Trophoblast cell (in vitro differentiated cells and primary cell): ENCODE measurements at regions not wholly inside any gene's neighbourhood (a gene's known extent, or its start where the extent isn't known, plus 50 kb on each side); places are given as distances from the start of the nearest gene placed in this dataset.
"Not testable (repeated sequence)": the region's sequence is repeated elsewhere in the genome, so short reads cannot be mapped to it uniquely, and the experiment has no call there.

ENCODE experiments used
- DNase-seq, 2 donors: peaks; one replicate each; pipeline ENCODE4 v3.0.0-alpha.2; 2016
- H2AFZ ChIP-seq: 2 replicates; pipeline ENCODE4 v1.6.1; 2013; ENCODE audit warnings: low read length, moderate library complexity, mild to moderate bottlenecking; ENCODE audit not compliant: insufficient read depth, poor library complexity
- H2AK5ac ChIP-seq: 2 replicates; pipeline ENCODE4 v1.6.1; 2013; ENCODE audit warnings: mild to moderate bottlenecking, low read length
- H2BK120ac ChIP-seq: 2 replicates; pipeline ENCODE4 v1.6.1; 2013; ENCODE audit warnings: low read length, mild to moderate bottlenecking, moderate library complexity; ENCODE audit not compliant: insufficient read depth, poor library complexity
- H2BK12ac ChIP-seq: 2 replicates; pipeline ENCODE4 v1.6.1; 2013; ENCODE audit warnings: mild to moderate bottlenecking, low read length, moderate library complexity
- H2BK5ac ChIP-seq: 2 replicates; pipeline ENCODE4 v1.6.1; 2013; ENCODE audit warnings: low read length, low read depth, moderate library complexity, mild to moderate bottlenecking; ENCODE audit not compliant: poor library complexity
- H3K14ac ChIP-seq: 2 replicates; pipeline ENCODE4 v1.6.1; 2013; ENCODE audit warnings: mild to moderate bottlenecking, low read length
- H3K18ac ChIP-seq: 2 replicates; pipeline ENCODE4 v1.6.1; 2013; ENCODE audit warnings: mild to moderate bottlenecking, low read length
- H3K23ac ChIP-seq: 2 replicates; pipeline ENCODE4 v1.6.1; 2013; ENCODE audit warnings: low read length
- H3K27ac ChIP-seq: 2 replicates; pipeline ENCODE4 v1.5.1; 2013; ENCODE audit warnings: low read depth, mild to moderate bottlenecking, inconsistent platforms, low read length, moderate library complexity
- H3K27me3 ChIP-seq: 2 replicates; pipeline ENCODE4 v1.6.1; 2013; ENCODE audit warnings: inconsistent platforms, mild to moderate bottlenecking, low read length, moderate library complexity; ENCODE audit not compliant: insufficient read depth
- H3K36me3 ChIP-seq, 2 experiments: 1 replicate in 1 of 2; 2 replicates in 1 of 2; pipeline ENCODE4 v1.6.1; 2013; ENCODE audit warnings: low read length in 2 of 2, mild to moderate bottlenecking in 2 of 2, moderate library complexity in 1 of 2; ENCODE audit not compliant: insufficient read depth in 2 of 2, control insufficient read depth in 1 of 2
- H3K4ac ChIP-seq: 2 replicates; pipeline ENCODE4 v1.6.1; 2013; ENCODE audit warnings: low read depth, mild to moderate bottlenecking, low read length, moderate library complexity
- H3K4me1 ChIP-seq, 2 experiments: 1 replicate in 1 of 2; 2 replicates in 1 of 2; pipeline ENCODE4 v1.6.1; 2013; ENCODE audit warnings: low read length in 2 of 2, mild to moderate bottlenecking in 2 of 2, moderate library complexity in 1 of 2; ENCODE audit not compliant: insufficient read depth in 2 of 2, control insufficient read depth in 1 of 2
- H3K4me2 ChIP-seq: 2 replicates; pipeline ENCODE4 v1.6.1; 2013; ENCODE audit warnings: inconsistent platforms, mild to moderate bottlenecking, low read length, moderate library complexity
- H3K4me3 ChIP-seq: 2 replicates; pipeline ENCODE4 v1.5.1; 2013; ENCODE audit warnings: mild to moderate bottlenecking, low read depth, low read length, inconsistent platforms
- H3K79me1 ChIP-seq: one replicate; pipeline ENCODE4 v1.6.1; 2013; ENCODE audit warnings: low read length
- H3K79me2 ChIP-seq: 2 replicates; pipeline ENCODE4 v1.6.1; 2013; ENCODE audit warnings: low read length, mild to moderate bottlenecking; ENCODE audit not compliant: control insufficient read depth, insufficient read depth, poor library complexity
- H3K9ac ChIP-seq: 2 replicates; pipeline ENCODE4 v1.6.1; 2013; ENCODE audit warnings: mild to moderate bottlenecking, low read length
- H3K9me3 ChIP-seq: 2 replicates; pipeline ENCODE4 v1.6.1; 2013; ENCODE audit warnings: low read depth, mild to moderate bottlenecking, control low read depth, inconsistent platforms, low read length; ENCODE audit not compliant: insufficient read depth
- H4K12ac ChIP-seq: 2 replicates; pipeline ENCODE4 v1.6.1; 2013; ENCODE audit warnings: low read depth, mild to moderate bottlenecking, low read length, moderate library complexity
- H4K8ac ChIP-seq: 2 replicates; pipeline ENCODE4 v1.6.1; 2013; ENCODE audit warnings: low read depth, mild to moderate bottlenecking, low read length, moderate library complexity
- H4K91ac ChIP-seq: one replicate; pipeline ENCODE4 v1.6.1; 2013; ENCODE audit warnings: low read depth, mild to moderate bottlenecking, low read length, moderate library complexity
- WGBS: extraction: QIAGEN DNeasy Blood & Tissue Kit; methylation state at CpG from one replicate; pipeline ENCODE4 v1.1.7; 2013; ENCODE audit warnings: missing lambda C conversion rate; ENCODE audit not compliant: insufficient read length, insufficient coverage; ENCODE audit errors: extremely low coverage; 5-methylcytosine and 5-hydroxymethylcytosine counted together

GRCh38 chr9:62838024-62838718 lies 1648.3 kb downstream of the SPATA31A7 start:
- Histone ChIP-seq H2AFZ (peak overlapping the region; percentile 20), H3K27me3 (peaks cover 17% of the 10 kb centered on the region), H3K9ac (peak overlapping the region; percentile 46), H4K8ac (peak overlapping the region; percentile 37), H3K4me2 (peak overlapping the region; percentile 86), H3K4me3 (peak overlapping the region; percentile 67)
- not testable (repeated sequence) for H2BK5ac ChIP-seq, H2BK120ac ChIP-seq, H3K4me1 ChIP-seq, H3K27ac ChIP-seq, H3K36me3 ChIP-seq, H3K14ac ChIP-seq, H4K91ac ChIP-seq, H2AK5ac ChIP-seq, H3K79me2 ChIP-seq, H3K23ac ChIP-seq, H3K79me1 ChIP-seq, H2BK12ac ChIP-seq, H4K12ac ChIP-seq, H3K18ac ChIP-seq, H3K4ac ChIP-seq, H3K9me3 ChIP-seq
- peak; percentile 81 to 84 for DNase-seq
- WGBS = no CpG with 5 or more reads among the region's 60 CpGs

GRCh38 chr9:62839168-62839567 lies 1649.3 kb downstream of the SPATA31A7 start:
- H3K79me2 ChIP-seq, H3K23ac ChIP-seq, H3K9ac ChIP-seq, H3K79me1 ChIP-seq, H2BK12ac ChIP-seq, H3K14ac ChIP-seq, H2BK120ac ChIP-seq, H4K91ac ChIP-seq, DNase-seq, H3K4me2 ChIP-seq, H4K8ac ChIP-seq, H3K18ac ChIP-seq, H3K36me3 ChIP-seq, H3K4ac ChIP-seq, H2AFZ ChIP-seq, H3K4me1 ChIP-seq, H2AK5ac ChIP-seq, H3K27ac ChIP-seq, H3K9me3 ChIP-seq, H2BK5ac ChIP-seq, H3K4me3 ChIP-seq, H4K12ac ChIP-seq: not testable (repeated sequence)
- H3K27me3 ChIP-seq = peaks cover 15% of the 10 kb centered on the region
- no CpG with 5 or more reads among the region's 2 CpGs for WGBS

- not testable (repeated sequence) for H3K27me3 ChIP-seq, H3K4ac ChIP-seq, H3K4me1 ChIP-seq, H3K23ac ChIP-seq, H4K91ac ChIP-seq, H3K14ac ChIP-seq, H2BK120ac ChIP-seq, H4K8ac ChIP-seq, H3K4me2 ChIP-seq, H2BK12ac ChIP-seq, H2AFZ ChIP-seq, H3K9ac ChIP-seq, H2AK5ac ChIP-seq, H3K9me3 ChIP-seq, H2BK5ac ChIP-seq, H3K18ac ChIP-seq, H3K4me3 ChIP-seq, DNase-seq, H3K79me2 ChIP-seq, H3K79me1 ChIP-seq, H3K27ac ChIP-seq, H3K36me3 ChIP-seq, H4K12ac ChIP-seq
- whole genome bisulfite sequencing = no CpG with 5 or more reads among the region's 9 CpGs
Observed at GRCh38 chr9:62843145-62843544, 1653.3 kb downstream of the SPATA31A7 start.

GRCh38 chr9:62843706-62844290 lies 1654.0 kb downstream of the SPATA31A7 start:
- H3K27me3 ChIP-seq, H3K4ac ChIP-seq, H4K12ac ChIP-seq, H3K9me3 ChIP-seq, H2AK5ac ChIP-seq, H3K79me2 ChIP-seq, H4K8ac ChIP-seq, H3K36me3 ChIP-seq, H3K9ac ChIP-seq, H3K79me1 ChIP-seq, H3K14ac ChIP-seq, DNase-seq, H3K4me2 ChIP-seq, H4K91ac ChIP-seq, H2BK120ac ChIP-seq, H2BK12ac ChIP-seq, H2AFZ ChIP-seq, H3K18ac ChIP-seq, H3K23ac ChIP-seq, H3K4me1 ChIP-seq, H2BK5ac ChIP-seq, H3K27ac ChIP-seq, H3K4me3 ChIP-seq: not testable (repeated sequence)
- no CpG with 5 or more reads among the region's 15 CpGs for WGBS
